AG08396 (cell line): ENCODE measurements at regions not wholly inside any gene's neighbourhood (a gene's known extent, or its start where the extent isn't known, plus 50 kb on each side); places are given as distances from the start of the nearest gene placed in this dataset.

Source experiments
- DNase-seq: peaks from one replicate; pipeline ENCODE4 v3.0.0; 2012; ENCODE audit warnings: low spot score, mixed read lengths

DNA sequence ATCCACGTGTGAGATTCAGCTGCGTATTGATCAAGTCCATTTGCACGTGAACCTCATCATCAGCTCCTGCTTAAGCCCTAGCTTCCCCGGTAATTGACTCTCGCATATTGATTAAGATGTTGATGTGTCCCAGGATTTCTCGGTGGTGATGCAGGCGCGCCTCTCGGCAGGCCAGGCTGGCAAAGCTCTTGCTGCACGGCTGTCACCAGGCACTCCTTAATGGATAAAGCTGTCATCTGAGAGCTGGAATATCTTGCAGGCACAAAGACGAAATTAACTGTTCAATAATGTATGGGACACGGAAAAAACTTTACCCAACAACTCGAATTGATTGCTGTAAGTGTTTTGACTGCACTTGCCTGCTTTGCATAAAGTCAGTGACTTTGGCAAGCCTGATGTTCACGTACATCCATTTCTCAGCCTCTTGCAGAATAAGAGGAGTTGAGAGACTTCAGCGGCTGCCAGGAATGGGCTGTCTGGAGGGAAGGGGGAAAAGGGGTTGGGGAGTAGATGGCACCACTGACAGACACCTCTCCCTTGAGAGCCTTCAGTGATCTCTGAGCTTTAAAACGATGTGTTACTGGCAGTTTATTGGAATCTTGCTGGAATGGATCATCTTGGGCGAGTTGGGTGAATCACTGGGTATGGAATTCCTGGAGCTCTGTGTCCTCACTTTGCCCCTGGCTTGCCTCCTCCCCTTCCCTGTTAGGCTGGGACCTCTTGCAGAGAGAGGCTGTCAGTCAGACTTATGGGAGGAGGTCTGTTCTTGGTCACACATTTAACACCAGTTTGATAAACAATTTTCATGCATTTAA lies 650.3 kb downstream of the CCDC171 start:
- DNase-seq = peak; percentile 76

DNA sequence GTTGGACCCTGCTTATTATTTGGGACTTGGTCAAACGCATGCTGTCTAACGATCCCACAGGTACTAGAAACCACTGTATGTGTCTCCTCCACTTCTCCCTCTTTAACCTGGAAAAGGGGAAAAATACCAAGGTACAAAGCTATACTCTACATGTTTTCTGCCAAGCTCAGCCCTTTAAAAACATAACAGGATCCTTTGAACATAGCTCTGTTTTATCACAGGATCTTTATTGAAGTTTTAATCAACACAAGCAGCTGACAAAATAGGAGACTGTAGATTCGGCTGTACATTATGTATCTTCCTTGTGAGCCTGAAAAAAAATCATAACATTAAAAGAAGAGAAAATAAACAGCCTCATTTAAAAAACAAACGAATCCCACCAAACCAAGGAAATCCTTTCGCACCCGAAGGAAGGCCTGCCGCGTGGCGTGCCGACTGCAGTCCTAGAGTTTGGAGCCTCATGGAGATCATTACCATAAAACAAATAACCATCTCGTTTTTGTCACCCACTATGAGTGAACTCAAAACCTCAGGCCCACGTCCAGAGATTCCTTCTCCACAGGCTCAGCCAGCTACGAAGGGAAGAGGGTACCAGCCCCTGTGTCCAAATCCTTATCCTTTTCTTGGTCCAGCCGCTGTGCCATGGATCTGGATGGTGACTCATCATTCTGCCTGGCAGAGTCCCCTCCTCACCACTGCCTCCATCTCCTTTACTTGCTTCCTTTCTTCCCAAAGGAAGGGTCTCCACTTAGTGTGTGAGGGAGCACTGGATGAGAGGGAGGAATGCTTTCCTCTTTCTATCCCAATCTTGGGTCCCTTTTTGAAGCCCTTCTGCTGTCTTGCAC lies 651.1 kb downstream of the CCDC171 start:
- no peak for DNase-seq

DNA sequence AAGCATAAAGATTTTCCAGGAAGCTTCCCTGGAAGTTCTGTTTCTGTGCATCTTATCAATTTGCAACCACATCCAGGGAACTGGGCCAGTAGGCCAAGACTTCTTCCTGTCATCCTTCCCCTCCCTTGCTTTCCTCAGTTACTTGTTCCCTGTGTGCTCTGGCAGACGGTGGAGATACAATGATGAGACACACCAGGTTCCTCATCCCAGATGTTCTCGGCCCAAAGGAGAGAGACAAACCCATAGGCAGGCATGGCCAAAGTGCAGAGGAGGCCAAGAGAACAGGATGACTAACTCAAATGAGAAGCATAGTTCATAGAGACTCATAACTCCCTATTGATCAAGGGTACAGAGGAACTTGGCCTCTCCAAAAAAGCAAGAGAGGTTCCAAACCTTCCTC lies 652.6 kb downstream of the CCDC171 start:
- no peak for DNase-seq

DNA sequence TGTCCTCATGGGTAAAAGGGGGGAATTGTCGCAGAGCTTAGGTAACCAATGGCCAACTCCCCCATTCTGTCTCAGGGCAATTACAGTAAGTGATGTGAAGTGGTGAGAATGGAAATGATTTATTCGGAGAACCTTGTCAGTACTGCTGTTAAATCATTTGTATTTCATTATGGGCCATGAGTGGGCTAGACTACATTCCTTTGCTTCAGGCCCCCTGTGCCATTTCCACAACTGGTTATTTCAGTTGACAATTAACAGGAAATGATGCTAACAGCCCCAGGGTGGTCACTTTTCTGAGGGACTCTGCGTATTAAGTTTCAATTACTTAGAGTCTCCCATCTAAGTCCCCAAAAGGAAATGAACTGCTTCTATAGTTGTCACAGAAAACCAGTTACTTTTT lies 653.7 kb downstream of the CCDC171 start:
- no peak for DNase-seq

DNA sequence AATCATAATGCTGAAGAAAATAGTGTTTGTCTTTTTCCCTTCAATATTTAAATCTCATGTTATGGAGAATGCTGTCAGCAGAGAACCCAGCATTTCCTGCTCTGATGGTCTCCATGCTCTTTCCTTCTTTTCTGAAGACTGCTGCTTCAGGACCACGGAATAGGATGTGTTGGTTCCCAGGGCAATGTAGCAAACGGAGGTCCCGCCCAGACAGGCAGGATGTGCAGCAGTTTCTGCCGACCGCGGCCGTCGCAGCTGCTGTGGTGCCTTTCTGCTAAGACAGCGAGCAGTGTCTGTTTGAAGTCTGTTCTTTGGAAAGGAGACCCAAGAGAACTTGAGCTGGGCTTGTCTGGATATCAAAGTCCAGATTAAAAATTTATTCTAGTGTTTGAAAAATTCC lies 654.3 kb downstream of the CCDC171 start:
- DNase-seq = peak; percentile 50

DNA sequence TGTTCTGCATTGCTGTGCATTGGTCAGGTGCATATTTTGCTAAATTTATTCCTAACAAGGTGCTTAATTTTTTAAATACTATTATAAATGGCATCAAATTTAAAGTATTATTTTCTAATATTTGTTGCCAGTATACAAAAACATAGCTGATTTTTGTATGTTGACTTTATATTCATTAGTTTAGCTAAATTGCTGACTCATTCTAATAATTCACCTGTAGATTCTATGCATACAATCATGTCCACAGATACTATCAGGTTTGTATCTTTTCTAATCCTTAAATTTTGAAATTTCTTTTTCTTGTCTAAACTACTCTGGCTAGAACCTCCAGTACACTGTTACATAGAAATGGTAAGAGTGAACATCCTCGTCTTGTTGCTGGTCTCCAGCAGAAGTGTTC lies 657.6 kb downstream of the CCDC171 start:
- DNase-seq = no peak

DNA sequence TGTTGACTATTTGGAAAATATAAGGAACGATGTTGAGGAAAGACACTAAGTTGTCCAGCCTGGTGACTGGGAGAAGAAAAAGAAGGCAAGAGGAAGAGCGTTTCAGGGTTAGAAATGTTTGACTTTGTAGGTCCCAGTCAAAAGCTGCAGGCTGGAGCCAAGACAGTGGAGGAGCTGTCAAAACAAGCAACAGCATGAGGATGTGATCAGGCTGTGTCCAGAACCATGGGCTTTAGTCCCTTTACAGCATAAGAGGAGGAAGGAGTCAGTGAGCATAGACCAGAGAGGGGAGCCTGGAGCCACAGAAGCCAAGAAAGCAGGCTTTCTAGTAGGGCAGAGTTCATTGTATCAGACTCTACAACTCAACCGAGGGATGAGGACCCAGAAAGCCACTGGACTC lies 658.5 kb downstream of the BNC2 start:
- DNase-seq = no peak

DNA sequence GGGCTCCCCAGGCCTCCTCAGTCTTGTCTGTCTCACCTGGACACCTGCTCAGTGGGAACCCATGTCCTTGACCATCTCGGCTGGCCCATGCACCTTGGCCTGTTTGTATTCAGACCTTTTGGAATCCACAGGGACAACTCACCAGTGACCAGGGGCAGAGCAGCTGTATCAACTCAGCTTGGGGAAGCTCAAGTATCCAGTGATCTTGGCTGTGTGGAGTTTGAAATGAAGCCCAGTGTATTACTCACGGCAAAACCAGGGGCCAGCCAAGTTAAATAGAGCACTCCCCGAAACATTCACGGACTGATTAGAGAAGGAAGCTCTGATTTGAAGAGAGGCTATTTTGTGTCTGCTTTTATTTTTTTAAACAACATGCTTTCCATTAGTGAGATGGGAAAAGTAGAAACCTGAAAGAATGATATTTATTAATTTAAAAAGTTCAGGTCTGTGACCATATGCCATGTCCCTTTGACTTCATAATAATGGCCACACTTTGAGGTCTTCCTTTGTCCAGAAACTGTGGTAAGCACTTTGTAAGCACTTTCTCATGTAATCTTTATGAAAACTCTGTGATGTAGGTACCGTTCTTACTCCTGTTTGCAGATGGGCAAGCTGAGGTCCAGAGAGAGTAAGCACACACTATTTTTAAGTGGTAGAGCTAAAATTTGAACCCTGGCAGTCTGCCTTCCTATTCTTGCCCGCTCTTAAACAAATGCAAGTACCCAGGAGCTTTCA lies 656.5 kb downstream of the BNC2 start:
- DNase-seq = peak; percentile 86

DNA sequence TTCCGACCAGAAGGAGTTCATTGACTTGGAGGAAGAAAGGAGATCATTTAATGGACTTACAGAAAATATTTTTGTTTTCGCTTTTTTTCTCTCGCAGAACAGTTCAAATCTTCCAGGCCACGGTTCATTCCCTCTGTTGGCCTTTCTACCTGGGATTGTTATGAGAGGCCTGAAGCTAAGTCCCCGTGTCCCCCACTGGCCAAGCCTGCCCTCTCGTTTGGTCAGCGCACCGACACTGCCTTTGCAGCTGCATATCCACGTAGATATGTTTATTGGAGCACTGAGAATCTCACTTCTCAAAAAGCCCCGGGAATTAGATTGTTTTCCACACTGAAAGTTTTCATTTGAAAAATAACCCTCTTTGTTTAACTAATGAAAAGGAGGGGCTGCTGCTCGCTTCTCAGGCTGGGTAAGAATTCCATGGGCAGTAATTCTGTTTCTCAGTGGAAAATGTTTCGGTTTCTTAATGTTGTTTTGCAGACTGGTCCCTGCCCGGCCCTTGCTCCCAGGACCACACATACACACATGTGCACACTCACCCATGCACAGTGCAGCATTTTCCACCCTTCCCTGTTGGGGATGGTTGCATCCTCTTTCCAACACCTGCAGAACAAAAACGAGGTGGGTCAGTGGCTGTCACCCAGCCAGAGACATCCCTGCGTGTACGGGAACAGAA lies 655.7 kb downstream of the BNC2 start:
- no peak for DNase-seq

DNA sequence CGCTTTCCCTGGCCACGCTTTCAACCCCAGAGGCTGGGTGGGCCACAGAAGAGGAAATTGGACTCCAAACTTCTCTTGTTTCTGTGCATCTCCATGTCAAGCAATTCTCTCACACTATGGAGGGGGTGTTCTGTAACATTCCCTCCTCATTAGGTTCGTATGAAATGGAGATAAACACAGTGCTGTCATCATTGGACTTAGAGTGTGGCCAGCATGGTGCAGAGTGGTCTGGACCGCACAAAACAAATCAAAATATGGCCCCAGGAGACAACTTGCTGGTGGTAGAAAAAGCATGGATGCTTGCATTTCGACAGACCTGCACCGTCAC lies 655.2 kb downstream of the BNC2 start:
- DNase-seq = no peak

DNA sequence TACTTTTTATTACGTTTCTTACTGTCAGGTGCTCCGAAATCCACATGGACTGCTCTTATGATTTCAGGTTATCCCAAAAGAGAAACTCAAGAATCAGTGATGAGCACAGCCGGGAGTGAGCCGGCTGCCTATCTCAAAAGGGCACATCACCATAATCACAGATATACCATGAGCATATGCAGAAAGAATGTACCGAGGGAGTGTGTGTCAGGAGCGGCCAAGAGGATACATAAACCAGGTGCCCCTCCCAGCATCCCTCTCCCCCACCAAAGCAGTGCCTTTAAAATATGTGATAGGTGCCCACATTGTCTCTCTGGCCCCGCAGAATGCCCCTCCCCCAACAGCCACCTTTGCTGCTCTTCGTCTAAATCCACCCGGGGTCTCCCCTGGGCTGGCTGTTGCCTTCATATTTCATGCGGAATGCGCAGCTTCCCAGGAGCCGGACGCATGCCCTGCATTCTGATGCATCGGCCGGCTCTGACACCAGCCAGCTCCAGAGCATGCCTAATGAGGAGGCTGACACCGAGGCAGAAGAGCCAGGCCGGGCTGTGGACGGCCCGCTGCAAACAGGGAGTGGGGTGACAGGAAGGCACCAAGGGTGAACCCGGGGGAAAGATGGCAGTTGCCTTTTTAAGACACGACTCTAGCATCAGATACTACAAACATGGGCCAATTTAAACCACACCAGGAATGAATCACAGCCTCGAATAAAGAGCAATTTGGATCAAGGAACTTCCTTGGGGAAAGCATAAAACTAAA lies 652.3 kb downstream of the BNC2 start:
- no peak for DNase-seq

DNA sequence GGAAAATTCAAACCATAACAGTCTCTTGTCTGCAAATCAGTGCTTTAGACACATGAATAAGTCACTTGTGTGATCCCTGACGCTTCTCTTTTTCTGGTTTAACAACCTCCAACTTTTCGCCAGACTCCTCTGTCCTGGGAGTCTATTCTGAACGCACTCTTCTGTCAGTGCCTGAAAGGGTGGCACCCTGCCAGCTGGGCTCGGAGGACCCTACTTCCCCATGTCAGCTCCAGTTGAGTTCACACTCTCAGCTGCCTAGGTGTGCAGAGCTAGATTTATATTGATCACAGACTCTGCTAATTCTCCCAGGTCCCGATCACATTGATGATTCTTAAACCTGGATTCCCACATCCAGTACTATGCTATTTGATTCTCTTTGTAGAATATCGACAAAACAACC lies 649.1 kb downstream of the BNC2 start:
- no peak for DNase-seq

DNA sequence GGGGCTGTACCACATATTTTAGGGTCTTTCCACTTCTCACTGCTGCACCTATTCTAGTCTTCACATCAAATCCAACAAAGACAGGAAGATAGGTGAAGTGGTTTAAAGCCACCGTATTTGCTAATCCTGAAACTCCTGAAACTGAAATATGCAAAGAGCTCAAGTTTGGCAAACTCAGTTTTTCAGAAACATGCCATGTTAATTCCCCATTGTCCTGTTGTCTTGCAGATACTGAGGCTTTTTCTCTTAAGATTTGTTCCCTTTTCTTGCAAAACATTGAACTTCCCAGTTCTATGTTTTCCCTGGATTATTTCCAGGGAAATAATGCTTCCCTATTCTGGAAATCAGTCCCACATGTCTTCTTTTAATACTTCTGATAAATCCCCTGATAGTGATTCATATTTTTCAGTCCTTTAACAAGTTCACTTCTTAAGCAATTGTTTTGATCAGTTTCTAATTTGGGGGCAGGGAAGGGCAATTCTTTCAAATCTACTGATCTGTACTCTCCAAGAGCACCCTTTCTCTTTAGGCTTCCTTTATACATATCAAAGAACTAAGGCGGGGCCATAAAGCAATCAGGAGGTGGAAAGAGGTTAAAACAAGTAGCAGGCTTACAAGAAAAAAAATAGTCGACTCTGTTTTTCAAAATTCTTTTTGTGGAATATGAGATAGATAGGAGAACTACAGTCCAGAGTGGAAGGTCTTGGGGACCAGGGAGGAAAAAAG lies 648.5 kb downstream of the BNC2 start:
- no peak for DNase-seq

DNA sequence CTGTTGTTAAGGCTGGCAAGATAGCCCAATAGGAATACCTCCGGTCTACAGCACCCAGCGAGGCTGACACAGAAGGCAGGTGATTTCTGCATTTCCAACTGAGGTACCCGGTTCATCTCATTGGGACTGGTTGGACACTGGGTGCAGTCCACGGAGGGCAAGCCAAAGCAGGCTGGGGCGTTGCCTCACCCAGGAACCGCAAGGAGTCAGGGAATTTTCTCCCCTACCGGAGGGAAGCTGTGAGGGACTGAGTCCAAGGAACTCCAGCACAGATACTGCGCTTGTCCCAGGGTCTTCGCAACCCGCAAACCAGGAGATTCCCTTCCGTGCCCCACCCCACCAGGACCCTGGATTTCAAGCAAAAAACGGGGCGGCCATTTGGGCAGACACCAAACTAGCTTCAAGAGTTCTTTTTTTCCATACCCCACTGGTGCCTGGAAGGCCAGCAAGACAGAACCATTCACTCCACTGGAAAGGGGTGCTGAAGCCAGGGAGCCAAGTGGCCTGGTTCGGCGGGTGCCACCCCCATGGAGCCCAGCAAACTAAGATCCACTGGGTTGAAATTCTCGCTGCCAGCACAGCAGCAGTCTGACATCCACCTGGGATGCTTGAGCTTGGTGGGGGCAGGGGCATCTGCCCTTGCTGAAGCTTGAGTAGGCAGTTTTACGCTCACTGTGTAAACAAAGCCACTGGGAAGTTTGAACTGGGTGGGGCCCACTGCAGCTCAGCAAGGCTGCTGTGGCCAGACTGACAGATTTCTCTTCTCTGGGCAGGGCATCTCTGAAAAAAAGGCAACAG lies 647.2 kb downstream of the BNC2 start:
- no peak for DNase-seq

DNA sequence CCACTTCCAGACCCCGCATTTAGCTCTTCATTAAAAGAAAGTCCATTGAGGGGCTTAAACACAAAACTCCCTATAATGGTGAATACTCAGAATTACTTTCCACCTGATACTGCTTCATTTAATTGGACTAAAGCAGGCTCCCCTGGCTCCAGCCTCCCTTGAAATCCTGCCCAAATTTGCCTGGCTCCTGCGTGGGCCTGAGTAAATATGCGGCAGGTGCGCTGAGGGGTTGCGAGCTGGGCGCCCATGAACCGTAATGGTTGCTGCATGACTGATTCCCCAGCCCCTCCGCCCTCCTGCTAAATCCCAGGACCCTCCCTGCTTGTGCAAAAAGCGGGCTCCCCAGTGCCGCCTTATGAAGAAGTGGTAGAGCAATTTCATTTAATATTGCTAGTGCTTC lies 639.7 kb downstream of the BNC2 start:
- DNase-seq = no peak

DNA sequence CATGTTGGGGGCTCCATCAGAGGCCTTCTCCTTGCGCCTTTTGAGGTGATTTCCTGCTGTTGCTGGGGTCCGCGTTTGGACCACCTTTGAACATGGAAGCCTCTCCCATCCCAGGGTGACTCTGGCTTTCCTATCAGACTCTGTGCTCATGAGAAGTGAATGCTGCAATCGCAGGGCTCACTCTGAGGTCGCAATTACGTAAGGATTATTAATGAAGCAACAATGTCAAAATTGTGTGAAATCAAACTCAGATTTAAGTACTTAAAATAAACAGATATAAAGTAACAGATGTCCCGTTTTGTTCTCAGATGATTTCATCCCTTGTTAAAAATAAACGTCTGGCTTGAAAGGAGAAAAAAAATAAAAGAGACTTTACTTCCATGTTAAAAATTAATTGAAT lies 634.2 kb downstream of the BNC2 start:
- peak; percentile 48 for DNase-seq

DNA sequence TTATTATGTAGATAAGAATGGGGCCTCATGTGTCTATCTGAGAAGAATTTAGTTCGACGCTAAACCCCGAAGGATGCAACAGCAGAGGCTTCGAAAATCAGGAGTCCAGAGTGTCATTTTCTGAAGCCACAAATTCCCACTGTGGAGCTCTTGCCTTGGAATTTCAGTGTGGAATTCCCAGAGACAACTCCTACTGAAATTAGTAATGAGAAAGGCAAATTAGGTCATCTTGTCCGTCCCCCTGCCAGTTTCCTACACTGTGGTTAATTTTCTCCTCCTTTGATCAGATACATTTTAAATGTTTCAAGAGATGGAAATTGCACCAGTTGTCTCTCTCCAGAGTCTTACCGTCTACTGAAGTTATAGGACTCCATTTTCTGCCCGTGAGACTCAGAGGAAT lies 633.6 kb downstream of the BNC2 start:
- DNase-seq = no peak

DNA sequence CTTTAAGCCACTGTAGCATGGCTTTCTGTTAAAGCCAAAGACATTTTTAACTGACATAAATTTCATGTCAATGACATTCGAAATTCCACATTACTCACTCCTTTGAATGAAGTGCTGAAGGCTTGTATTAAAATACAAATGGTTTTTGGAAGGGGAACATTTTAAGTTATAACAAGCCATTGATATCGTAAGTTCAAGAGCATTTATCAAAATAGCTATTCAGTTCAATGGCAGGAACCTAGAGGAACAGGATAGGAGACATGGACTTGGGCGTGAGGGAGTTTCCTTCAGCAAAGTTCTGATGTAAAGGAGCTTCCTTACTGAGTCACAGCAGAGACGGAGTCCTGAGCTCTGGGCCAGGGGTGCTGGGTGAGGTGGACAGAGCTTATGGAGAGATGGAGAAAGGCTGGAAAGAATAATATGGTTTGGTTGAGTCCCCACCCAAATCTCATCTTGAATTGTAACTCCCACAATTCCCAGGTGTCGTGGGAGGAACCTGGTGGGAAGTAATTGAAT lies 631.8 kb downstream of the BNC2 start:
- no peak for DNase-seq

DNA sequence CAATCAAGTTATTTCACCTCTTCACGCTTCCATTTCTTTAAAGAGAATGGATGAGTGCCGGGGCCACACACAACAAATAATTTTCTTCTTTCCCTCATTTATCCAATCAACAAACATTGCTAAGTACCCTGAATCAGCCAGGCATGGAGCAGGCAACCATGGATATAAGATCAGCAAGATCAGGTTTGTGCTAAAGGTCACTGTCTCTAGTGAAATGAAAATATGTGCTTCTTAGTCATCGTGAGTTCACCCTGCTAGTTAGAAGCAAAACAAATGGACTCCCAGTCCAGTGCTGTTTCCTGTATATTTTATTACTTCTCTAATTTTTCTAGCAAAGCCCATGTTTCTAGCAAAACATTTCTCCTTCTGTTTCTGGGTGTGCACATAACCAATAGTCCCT lies 629.2 kb downstream of the BNC2 start:
- DNase-seq = peak; percentile 32

DNA sequence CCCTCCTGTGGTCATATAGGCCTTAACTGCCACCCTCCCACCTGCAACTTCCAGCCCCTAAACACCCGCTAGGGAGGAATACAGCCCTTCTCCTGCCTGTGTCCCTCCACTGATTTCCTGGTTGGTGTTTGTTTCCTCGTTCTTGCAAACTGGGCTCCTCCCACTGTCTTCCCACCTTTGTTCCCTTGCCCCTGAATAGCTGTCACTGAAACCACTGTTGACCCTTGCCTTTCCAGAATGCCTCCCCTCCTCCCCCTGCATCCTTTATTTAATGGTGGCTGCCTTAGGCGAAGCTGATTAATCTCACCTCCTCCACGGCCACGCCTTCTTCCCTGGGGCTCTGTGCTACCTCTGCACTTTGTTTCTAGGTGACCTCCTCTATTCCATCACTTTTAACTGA lies 626.7 kb downstream of the BNC2 start:
- DNase-seq = no peak
